Kidney (tissue), 13 donors: ENCODE measurements at regions not wholly inside any gene's neighbourhood (a gene's known extent, or its start where the extent isn't known, plus 50 kb on each side); places are given as distances from the start of the nearest gene placed in this dataset.

Source experiments
- DNase-seq, 5 donors: peaks; one replicate each; pipeline ENCODE4 v3.0.0-alpha.2; 2013 to 2020
- FAIRE-seq: peaks from 2 replicates; lab custom pipeline; 2012; peaks lifted over from hg19 to GRCh38; lab: Jason Lieb, UNC
- H3K27ac ChIP-seq, 2 donors: one replicate each; pipeline ENCODE4 v1.7.0; 2013; ENCODE audit warnings: low read depth in 2 of 2, low read length in 2 of 2, inconsistent platforms in 1 of 2
- H3K27me3 ChIP-seq: one replicate; pipeline ENCODE4 v1.7.1; 2013; ENCODE audit warnings: low read length, inconsistent platforms; ENCODE audit not compliant: control insufficient read depth, insufficient read depth
- H3K36me3 ChIP-seq, 3 donors: one replicate each; pipeline versions ENCODE4 v1.7.0 to v1.7.1; 2013; ENCODE audit warnings: low read length in 3 of 3, control low read depth in 1 of 3, inconsistent platforms in 1 of 3; ENCODE audit not compliant: insufficient read depth in 3 of 3, control insufficient read depth in 2 of 3
- H3K4me1 ChIP-seq, 3 donors: one replicate each; pipeline versions ENCODE4 v1.7.0 to v1.7.1; 2013; ENCODE audit warnings: low read length in 3 of 3, inconsistent platforms in 1 of 3, low read depth in 1 of 3; ENCODE audit not compliant: control insufficient read depth in 2 of 3, insufficient read depth in 2 of 3
- H3K4me3 ChIP-seq, 3 donors: one replicate each; pipeline versions ENCODE4 v1.7.0 to v1.8.1; 2013; ENCODE audit warnings: low read length in 3 of 3, control low read depth in 1 of 3, inconsistent platforms in 1 of 3
- H3K9ac ChIP-seq, 3 donors: one replicate each; pipeline versions ENCODE4 v1.7.0 to v1.7.1; 2013; ENCODE audit warnings: low read length in 3 of 3, control low read depth in 1 of 3, inconsistent platforms in 1 of 3
- H3K9me3 ChIP-seq, 3 donors: one replicate each; pipeline versions ENCODE4 v1.7.0 to v1.7.1; 2013; ENCODE audit warnings: low read length in 3 of 3, control low read depth in 1 of 3, inconsistent platforms in 1 of 3; ENCODE audit not compliant: control insufficient read depth in 2 of 3, insufficient read depth in 1 of 3
- intact Hi-C: fragments of 100-400 bp; cut with DNase I; formaldehyde crosslinking; loops from one replicate; pipeline ENCODE4 v1.11.1; 2022
- TF ChIP-seq, protein P1 (sequence below): IDR thresholded peaks from 3 replicates; pipeline ENCODE4 v1.5.1; 2012; ENCODE audit warnings: mild to moderate bottlenecking, moderate library complexity, borderline replicate concordance; ENCODE audit not compliant: insufficient read depth; ENCODE audit errors: extremely low read depth
- donor health status: control.
- donor health status: control.
- donor health status: control.
- donor health status: control.
- donor health status: control.
- donor health status: DM: yes; HTN: yes; CAD: no.
- donor health status: Normal renal cell carcinoma (clear cell type).

DNA sequence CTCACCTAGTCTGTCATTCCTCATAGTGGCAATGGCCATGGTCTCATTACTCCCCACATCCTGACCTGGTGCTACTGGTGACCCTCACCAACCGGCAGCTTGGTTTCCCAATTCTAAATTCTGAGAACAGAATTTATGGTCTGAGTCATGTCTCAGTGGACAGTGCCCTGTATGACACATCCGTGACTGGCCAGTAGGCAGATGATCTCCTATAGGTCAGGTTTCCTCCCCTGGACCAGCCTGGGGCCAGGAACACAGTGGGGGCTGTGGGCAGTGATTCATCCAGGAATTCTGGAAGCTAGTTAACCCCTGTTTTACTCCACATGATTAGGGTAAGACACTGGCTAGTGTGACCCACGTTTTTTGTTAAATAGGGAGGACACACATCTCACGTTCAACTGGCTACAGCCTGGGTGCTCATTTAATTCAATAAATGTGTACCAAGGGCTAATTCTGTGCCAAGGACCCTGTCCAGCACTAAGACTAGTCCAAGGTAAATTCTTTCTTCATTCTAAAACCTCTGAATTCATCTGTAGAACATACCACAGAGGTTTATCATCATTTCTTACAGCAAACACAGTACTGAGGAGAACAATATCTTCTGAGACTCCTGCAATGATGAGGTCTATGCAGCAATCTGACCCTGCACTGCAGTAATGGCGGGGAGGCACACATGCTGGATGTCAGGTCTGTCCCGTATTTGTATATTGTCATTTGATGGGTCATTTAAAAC, 249.6 kb upstream of the TBX3 start:
- H3K36me3 ChIP-seq: no peaks in the 10 kb centered on the region
- TF ChIP-seq, protein P1, sequence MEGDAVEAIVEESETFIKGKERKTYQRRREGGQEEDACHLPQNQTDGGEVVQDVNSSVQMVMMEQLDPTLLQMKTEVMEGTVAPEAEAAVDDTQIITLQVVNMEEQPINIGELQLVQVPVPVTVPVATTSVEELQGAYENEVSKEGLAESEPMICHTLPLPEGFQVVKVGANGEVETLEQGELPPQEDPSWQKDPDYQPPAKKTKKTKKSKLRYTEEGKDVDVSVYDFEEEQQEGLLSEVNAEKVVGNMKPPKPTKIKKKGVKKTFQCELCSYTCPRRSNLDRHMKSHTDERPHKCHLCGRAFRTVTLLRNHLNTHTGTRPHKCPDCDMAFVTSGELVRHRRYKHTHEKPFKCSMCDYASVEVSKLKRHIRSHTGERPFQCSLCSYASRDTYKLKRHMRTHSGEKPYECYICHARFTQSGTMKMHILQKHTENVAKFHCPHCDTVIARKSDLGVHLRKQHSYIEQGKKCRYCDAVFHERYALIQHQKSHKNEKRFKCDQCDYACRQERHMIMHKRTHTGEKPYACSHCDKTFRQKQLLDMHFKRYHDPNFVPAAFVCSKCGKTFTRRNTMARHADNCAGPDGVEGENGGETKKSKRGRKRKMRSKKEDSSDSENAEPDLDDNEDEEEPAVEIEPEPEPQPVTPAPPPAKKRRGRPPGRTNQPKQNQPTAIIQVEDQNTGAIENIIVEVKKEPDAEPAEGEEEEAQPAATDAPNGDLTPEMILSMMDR: no peak
- H3K4me1 ChIP-seq: no peaks in the 10 kb centered on the region
- no peak overlapping the region for H3K4me3 ChIP-seq
- intact Hi-C loops: no loop called here
- no peak overlapping the region for H3K27ac ChIP-seq
- no peak for FAIRE-seq
- no peaks in the 10 kb centered on the region for H3K27me3 ChIP-seq
- no peak for DNase-seq
- peaks cover 0 to 2% (median 0%) of the 10 kb centered on the region in 3 donors for H3K9me3 ChIP-seq
- H3K9ac ChIP-seq: no peak overlapping the region

DNA sequence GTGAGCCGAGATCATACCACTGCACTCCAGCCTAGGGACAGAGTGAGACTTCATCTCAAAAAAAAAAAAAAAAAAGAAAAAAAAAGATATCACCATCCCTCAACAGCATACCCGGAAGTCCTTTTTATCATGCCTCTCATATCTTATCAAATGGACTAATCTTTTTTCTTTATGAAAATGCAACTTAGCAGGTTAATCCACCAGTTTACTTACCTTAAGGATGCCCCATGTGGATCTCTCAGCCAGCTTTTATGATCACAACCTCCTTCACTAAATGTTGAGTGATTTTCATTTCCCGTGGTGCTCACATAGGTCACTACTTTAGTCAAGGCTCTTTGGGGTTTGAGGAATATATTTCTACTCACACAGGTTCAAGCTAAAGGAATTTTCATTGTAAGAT, 248.8 kb upstream of the TBX3 start:
- peaks cover 0 to 2% (median 0%) of the 10 kb centered on the region in 3 donors for H3K9me3 ChIP-seq
- H3K27ac ChIP-seq: no peak overlapping the region
- no peak overlapping the region for H3K9ac ChIP-seq
- no peaks in the 10 kb centered on the region for H3K27me3 ChIP-seq
- no peak for FAIRE-seq
- TF ChIP-seq, protein P1: no peak
- H3K4me3 ChIP-seq: no peak overlapping the region
- H3K36me3 ChIP-seq: no peaks in the 10 kb centered on the region
- intact Hi-C loops: no loop called here
- H3K4me1 ChIP-seq: no peaks in the 10 kb centered on the region
- DNase-seq: no peak

DNA sequence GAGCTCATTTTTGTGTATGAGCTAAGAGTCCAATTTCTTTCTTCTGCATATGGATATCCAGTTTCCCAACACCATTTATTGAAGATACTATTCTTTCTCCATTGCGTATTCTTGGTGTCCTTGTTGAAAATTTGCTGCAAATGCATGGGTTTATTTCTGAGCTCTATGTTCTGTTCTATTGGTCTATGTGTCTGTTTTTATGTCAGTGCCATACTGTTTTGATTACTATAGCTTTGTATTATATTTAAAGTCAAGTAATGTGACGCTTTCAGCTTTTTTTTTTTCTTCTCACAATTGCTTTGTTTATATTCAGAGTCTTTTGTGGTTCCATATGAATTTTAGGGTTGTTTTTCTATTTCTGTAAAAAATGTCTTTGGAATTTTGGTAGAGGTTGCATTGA, 247.1 kb upstream of the TBX3 start:
- no peak for DNase-seq
- Histone ChIP-seq H3K4me1 (no peaks in the 10 kb centered on the region), H3K4me3 (no peak overlapping the region), H3K27ac (no peak overlapping the region), H3K9ac (no peak overlapping the region), H3K9me3 (peaks cover 0 to 2% (median 0%) of the 10 kb centered on the region in 3 donors), H3K36me3 (no peaks in the 10 kb centered on the region), H3K27me3 (no peaks in the 10 kb centered on the region)
- TF ChIP-seq, protein P1: no peak
- FAIRE-seq: no peak
- intact Hi-C loops: no loop called here
